Naive thymus-derived CD4-positive, alpha-beta T cell (primary cell): ENCODE measurements at regions not wholly inside any gene's neighbourhood (a gene's known extent, or its start where the extent isn't known, plus 50 kb on each side); places are given as distances from the start of the nearest gene placed in this dataset.

Experiments used
- ATAC-seq: fragments of 150-1000 bp; cut with Tn5 transposase; 2 replicates; pipeline ENCODE4 v1.10.0; 2021; ENCODE audit warnings: mild to moderate bottlenecking, moderate library complexity
- CTCF ChIA-PET: fragments of 350-600 bp; sonication (Branson Sonifier 250); formaldehyde crosslinking; loops from one replicate; lab custom pipeline; 2021; ENCODE audit warnings: antibody characterized with exemption; lab: Charles Lee
- POLR2A ChIA-PET: fragments of 350-600 bp; sonication (Branson Sonifier 250); formaldehyde crosslinking; loops from one replicate; lab custom pipeline; 2021; ENCODE audit warnings: antibody characterized with exemption, inconsistent platforms; lab: Charles Lee
- DNase-seq, 9 donors: peaks; one replicate each; pipeline versions ENCODE4 v3.0.0 to v3.0.0-alpha.2; 2020 to 2022; ENCODE audit warnings: mixed read lengths in 1 of 9
- H3K27ac ChIP-seq: one replicate; pipeline ENCODE4 v1.7.0; 2013; ENCODE audit warnings: mild to moderate bottlenecking, low read depth, low read length, moderate library complexity
- H3K27me3 ChIP-seq, 2 donors: one replicate each; pipeline ENCODE4 v1.7.0; 2013; ENCODE audit warnings: low read length in 2 of 2, mild to moderate bottlenecking in 2 of 2, moderate library complexity in 2 of 2; ENCODE audit not compliant: control insufficient read depth in 2 of 2, insufficient read depth in 2 of 2
- H3K36me3 ChIP-seq, 3 experiments: 1 replicate in 2 of 3; 2 replicates in 1 of 3; pipeline ENCODE4 v1.7.0; 2013; ENCODE audit warnings: low read length in 3 of 3, mild to moderate bottlenecking in 3 of 3, moderate library complexity in 1 of 3; ENCODE audit not compliant: insufficient read depth in 3 of 3, control insufficient read depth in 2 of 3
- H3K4me1 ChIP-seq, 2 donors: one replicate each; pipeline ENCODE4 v1.7.0; 2013; ENCODE audit warnings: low read length in 2 of 2, mild to moderate bottlenecking in 2 of 2, moderate library complexity in 1 of 2; ENCODE audit not compliant: control insufficient read depth in 2 of 2, insufficient read depth in 2 of 2
- H3K4me3 ChIP-seq: 2 replicates; pipeline ENCODE4 v1.7.0; 2013; ENCODE audit warnings: mild to moderate bottlenecking, low read length
- H3K9me3 ChIP-seq, 3 experiments: 1 replicate in 2 of 3; 2 replicates in 1 of 3; pipeline ENCODE4 v1.7.0; 2013; ENCODE audit warnings: low read length in 3 of 3; ENCODE audit not compliant: control insufficient read depth in 2 of 3
- H3K27ac Mint-ChIP-seq, 9 donors: one replicate each; pipeline ENCODE4 v1.8.0; 2020 to 2022; ENCODE audit warnings: mixed read lengths in 9 of 9, mild to moderate bottlenecking in 8 of 9, moderate library complexity in 5 of 9, inconsistent platforms in 2 of 9
- H3K27me3 Mint-ChIP-seq, 5 donors: one replicate each; pipeline ENCODE4 v1.8.0; 2021 to 2022; ENCODE audit warnings: mixed read lengths in 5 of 5, mild to moderate bottlenecking in 1 of 5
- H3K36me3 Mint-ChIP-seq, 5 donors: one replicate each; pipeline ENCODE4 v1.8.0; 2020 to 2022; ENCODE audit warnings: mixed read lengths in 5 of 5, mild to moderate bottlenecking in 3 of 5, inconsistent platforms in 1 of 5
- H3K4me1 Mint-ChIP-seq, 7 donors: one replicate each; pipeline ENCODE4 v1.8.0; 2020 to 2022; ENCODE audit warnings: mixed read lengths in 7 of 7, mild to moderate bottlenecking in 3 of 7, inconsistent platforms in 1 of 7
- H3K4me3 Mint-ChIP-seq, 10 donors: one replicate each; pipeline ENCODE4 v1.8.0; 2020 to 2022; ENCODE audit warnings: mild to moderate bottlenecking in 10 of 10, mixed read lengths in 10 of 10, moderate library complexity in 6 of 10, inconsistent platforms in 2 of 10
- H3K9me3 Mint-ChIP-seq, 11 donors: one replicate each; pipeline ENCODE4 v1.8.0; 2020 to 2022; ENCODE audit warnings: mixed read lengths in 11 of 11, mild to moderate bottlenecking in 4 of 11, inconsistent platforms in 1 of 11, moderate library complexity in 1 of 11
- intact Hi-C, 2 donors: fragments of 100-400 bp; cut with micrococcal nuclease; formaldehyde crosslinking; loops; one replicate each; pipeline ENCODE4 v1.15.1; 2023

GRCh38 chr15:69643476-69643875 is 190.9 kb downstream of the RPLP1 start:
- Mint-ChIP-seq H3K27ac (no peak overlapping the region), H3K4me3 (no peak overlapping the region), H3K36me3 (peaks cover 0 to 3% (median 0%) of the 10 kb centered on the region in 5 donors), H3K9me3 (peaks cover 2 to 24% (median 10%) of the 10 kb centered on the region in 11 donors), H3K27me3 (peaks cover 0 to 32% (median 0%) of the 10 kb centered on the region in 5 donors), H3K4me1 (peaks cover 0 to 2% (median 0%) of the 10 kb centered on the region in 7 donors)
- Histone ChIP-seq H3K36me3 (no peaks in the 10 kb centered on the region), H3K4me1 (no peaks in the 10 kb centered on the region), H3K4me3 (no peak overlapping the region), H3K9me3 (no peaks in the 10 kb centered on the region), H3K27me3 (no peaks in the 10 kb centered on the region), H3K27ac (no peak overlapping the region)
- DNase-seq, result no peak
- CTCF ChIA-PET, result no interaction called here
- no peak for ATAC-seq
- POLR2A ChIA-PET, result no interaction called here
- intact Hi-C loops, result no loop called here

GRCh38 chr15:69643971-69644370 is 191.4 kb downstream of the RPLP1 start:
- no peak overlapping the region for H3K4me3 Mint-ChIP-seq
- Histone ChIP-seq H3K27ac (no peak overlapping the region), H3K4me3 (no peak overlapping the region), H3K36me3 (no peaks in the 10 kb centered on the region), H3K4me1 (no peaks in the 10 kb centered on the region), H3K27me3 (no peaks in the 10 kb centered on the region), H3K9me3 (no peaks in the 10 kb centered on the region)
- intact Hi-C loops, result no loop called here
- POLR2A ChIA-PET, result no interaction called here
- H3K27me3 Mint-ChIP-seq, result peaks cover 0 to 32% (median 0%) of the 10 kb centered on the region in 5 donors
- DNase-seq (no peak), ATAC-seq (no peak)
- H3K36me3 Mint-ChIP-seq, result peaks cover 0 to 3% (median 0%) of the 10 kb centered on the region in 5 donors
- CTCF ChIA-PET, result no interaction called here
- peaks cover 0 to 7% (median 0%) of the 10 kb centered on the region in 7 donors for H3K4me1 Mint-ChIP-seq
- no peak overlapping the region for H3K27ac Mint-ChIP-seq
- peaks cover 2 to 24% (median 10%) of the 10 kb centered on the region in 11 donors for H3K9me3 Mint-ChIP-seq

DNA sequence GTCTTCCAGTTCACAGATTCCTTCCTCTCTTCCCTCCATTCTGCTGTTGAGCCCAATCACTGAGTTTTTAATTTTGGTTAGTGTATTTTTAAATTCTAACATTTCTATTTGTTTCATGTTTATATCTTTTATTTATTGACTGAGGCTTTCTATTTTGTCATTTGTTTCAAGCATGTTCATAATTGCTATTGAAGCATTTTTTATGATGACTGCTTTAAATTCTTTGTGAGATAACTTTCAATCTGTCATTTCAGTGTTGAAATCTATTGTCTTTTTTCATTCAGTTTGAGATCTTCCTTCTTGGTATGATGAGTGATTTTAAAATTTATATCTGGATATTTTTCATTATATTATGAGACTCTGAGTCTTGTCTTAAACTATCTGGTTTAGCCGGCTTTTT is 192.3 kb downstream of the RPLP1 start:
- ATAC-seq, result no peak
- H3K4me1 Mint-ChIP-seq, result peaks cover 0 to 8% (median 0%) of the 10 kb centered on the region in 7 donors
- CTCF ChIA-PET, result no interaction called here
- H3K4me3 Mint-ChIP-seq, result no peak overlapping the region
- intact Hi-C loops, result no loop called here
- no peak overlapping the region for H3K27ac ChIP-seq
- H3K27ac Mint-ChIP-seq, result no peak overlapping the region
- peaks cover 2 to 23% (median 10%) of the 10 kb centered on the region in 11 donors for H3K9me3 Mint-ChIP-seq
- peaks cover 0 to 29% (median 5%) of the 10 kb centered on the region in 5 donors for H3K27me3 Mint-ChIP-seq
- no peaks in the 10 kb centered on the region for H3K27me3 ChIP-seq
- H3K36me3 Mint-ChIP-seq, result no peaks in the 10 kb centered on the region
- no peak for DNase-seq
- no peaks in the 10 kb centered on the region for H3K9me3 ChIP-seq
- no peaks in the 10 kb centered on the region for H3K4me1 ChIP-seq
- no peak overlapping the region for H3K4me3 ChIP-seq
- POLR2A ChIA-PET, result interaction anchor here (0.5 to 0.7 kb wide), 2 partner anchors 15 to 448 kb away, joined by 3 to 7 read pairs; no protein-coding TSS in a partner anchor
- no peaks in the 10 kb centered on the region for H3K36me3 ChIP-seq

- Mint-ChIP-seq H3K27me3 (peaks cover 0 to 25% (median 18%) of the 10 kb centered on the region in 5 donors), H3K9me3 (peaks cover 0 to 5% (median under 1%) of the 10 kb centered on the region in 11 donors), H3K36me3 (no peaks in the 10 kb centered on the region), H3K27ac (no peak overlapping the region), H3K4me1 (peaks cover 0 to 13% (median 8%) of the 10 kb centered on the region in 7 donors), H3K4me3 (no peak overlapping the region)
- Histone ChIP-seq H3K9me3 (no peaks in the 10 kb centered on the region), H3K36me3 (no peaks in the 10 kb centered on the region), H3K4me1 (peaks cover 0 to under 1% of the 10 kb centered on the region in 2 donors), H3K27ac (no peak overlapping the region), H3K27me3 (no peaks in the 10 kb centered on the region), H3K4me3 (no peak overlapping the region)
- no peak for ATAC-seq
- peak in 1 of 9 donors; percentile 3 for DNase-seq
- ChIA-PET POLR2A (no interaction called here), CTCF (no interaction called here)
- intact Hi-C loops, result no loop called here
Measured at GRCh38 chr15:69647142-69647513, 194.5 kb downstream of the RPLP1 start.

DNA sequence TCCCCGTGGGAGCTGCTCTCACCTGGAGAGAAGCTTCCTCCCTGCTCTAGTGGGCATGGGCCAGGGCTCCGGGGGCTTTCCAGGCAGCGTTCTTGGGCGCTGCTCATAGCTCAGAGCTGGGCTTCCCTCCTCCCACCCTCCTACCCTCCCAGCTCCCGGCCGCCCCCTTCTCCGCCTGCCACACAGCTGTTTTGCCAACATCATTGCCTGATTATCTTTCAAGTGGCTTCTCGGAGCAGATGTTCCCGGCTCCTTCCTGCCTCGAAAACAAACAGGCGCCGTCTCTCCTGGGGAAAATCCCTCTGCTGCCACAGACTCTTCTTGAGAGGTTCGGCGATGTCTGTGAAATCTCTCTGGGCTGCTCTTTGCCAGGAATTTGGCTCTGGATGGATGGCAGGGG is 195.6 kb downstream of the RPLP1 start:
- intact Hi-C loops, result no loop called here
- H3K36me3 Mint-ChIP-seq, result no peaks in the 10 kb centered on the region
- Histone ChIP-seq H3K27ac (no peak overlapping the region), H3K4me3 (no peak overlapping the region), H3K9me3 (no peaks in the 10 kb centered on the region), H3K27me3 (no peaks in the 10 kb centered on the region), H3K4me1 (peaks cover 0 to 8% of the 10 kb centered on the region in 2 donors), H3K36me3 (no peaks in the 10 kb centered on the region)
- peaks cover 0 to 4% (median 0%) of the 10 kb centered on the region in 11 donors for H3K9me3 Mint-ChIP-seq
- H3K27ac Mint-ChIP-seq, result no peak overlapping the region
- ATAC-seq, result no peak
- peaks cover 0 to 23% (median 18%) of the 10 kb centered on the region in 5 donors for H3K27me3 Mint-ChIP-seq
- peaks cover 0 to 17% (median 8%) of the 10 kb centered on the region in 7 donors for H3K4me1 Mint-ChIP-seq
- ChIA-PET POLR2A (no interaction called here), CTCF (no interaction called here)
- DNase-seq, result peak in 1 of 9 donors; percentile 8
- H3K4me3 Mint-ChIP-seq, result no peak overlapping the region

GRCh38 chr15:69648775-69649735 is 196.4 kb downstream of the RPLP1 start:
- Mint-ChIP-seq H3K27ac (no peak overlapping the region), H3K27me3 (peaks cover 0 to 23% (median 18%) of the 10 kb centered on the region in 5 donors), H3K4me1 (peaks cover 0 to 19% (median 8%) of the 10 kb centered on the region in 7 donors), H3K9me3 (peaks cover 0 to 4% (median 0%) of the 10 kb centered on the region in 11 donors), H3K36me3 (no peaks in the 10 kb centered on the region), H3K4me3 (no peak overlapping the region)
- H3K27me3 ChIP-seq, result no peaks in the 10 kb centered on the region
- DNase-seq (peak in 1 of 9 donors; percentile 14), ATAC-seq (no peak)
- intact Hi-C loops, result no loop called here
- H3K9me3 ChIP-seq, result no peaks in the 10 kb centered on the region
- peaks cover 0 to 8% of the 10 kb centered on the region in 2 donors for H3K4me1 ChIP-seq
- POLR2A ChIA-PET, result no interaction called here
- H3K36me3 ChIP-seq, result no peaks in the 10 kb centered on the region
- H3K27ac ChIP-seq, result no peak overlapping the region
- H3K4me3 ChIP-seq, result no peak overlapping the region
- CTCF ChIA-PET, result no interaction called here
